Cardiac muscle cell (in vitro differentiated cells and primary cell): ENCODE measurements at regions not wholly inside any gene's neighbourhood (a gene's known extent, or its start where the extent isn't known, plus 50 kb on each side); places are given as distances from the start of the nearest gene placed in this dataset.
A peak's percentile ranks its signal among the peaks of the same experiment; 100 is the strongest.
"Not testable (repeated sequence)": the region's sequence is repeated elsewhere in the genome, so short reads cannot be mapped to it uniquely, and the experiment has no call there.

ENCODE experiments used
- DNase-seq, 2 donors: peaks; one replicate each; pipeline versions ENCODE4 v3.0.0 to v3.0.0-alpha.2; 2010 to 2017; ENCODE audit warnings: low read depth in 1 of 2, low spot score in 1 of 2
- H3K27ac ChIP-seq: fragments of 200-600 bp; sonication (generic); 2 replicates; pipeline ENCODE4 v1.5.1; 2016
- H3K27me3 ChIP-seq: fragments of 200-600 bp; sonication (generic); 2 replicates; pipeline ENCODE4 v1.6.0; 2016; ENCODE audit warnings: control low read depth
- H3K36me3 ChIP-seq: fragments of 200-600 bp; sonication (generic); 2 replicates; pipeline ENCODE4 v1.5.1; 2016; ENCODE audit warnings: control low read depth
- H3K4me1 ChIP-seq: fragments of 200-600 bp; sonication (generic); 2 replicates; pipeline ENCODE4 v1.8.1; 2017; ENCODE audit warnings: low read depth, mild to moderate bottlenecking, mixed run types
- H3K4me3 ChIP-seq: fragments of 200-600 bp; sonication (generic); 2 replicates; pipeline ENCODE4 v1.5.1; 2016; ENCODE audit warnings: mild to moderate bottlenecking
- H3K9me3 ChIP-seq: fragments of 200-600 bp; sonication (generic); 2 replicates; pipeline ENCODE4 v1.5.1; 2017; ENCODE audit warnings: low read depth, mild to moderate bottlenecking, control low read depth
- TF ChIP-seq, protein P1 (sequence below): IDR thresholded peaks from 2 replicates; pipeline ENCODE4 v1.5.1; 2012; ENCODE audit warnings: low read depth, mild to moderate bottlenecking, low read length

GRCh38 chr6:95879856-95880255 lies 135.9 kb upstream of the FUT9 start:
- no peak for DNase-seq
- H3K36me3 ChIP-seq: no peaks in the 10 kb centered on the region
- H3K4me1 ChIP-seq: peaks cover 3% of the 10 kb centered on the region
- H3K4me3 ChIP-seq: no peak overlapping the region
- no peaks in the 10 kb centered on the region for H3K27me3 ChIP-seq
- TF ChIP-seq, protein P1, sequence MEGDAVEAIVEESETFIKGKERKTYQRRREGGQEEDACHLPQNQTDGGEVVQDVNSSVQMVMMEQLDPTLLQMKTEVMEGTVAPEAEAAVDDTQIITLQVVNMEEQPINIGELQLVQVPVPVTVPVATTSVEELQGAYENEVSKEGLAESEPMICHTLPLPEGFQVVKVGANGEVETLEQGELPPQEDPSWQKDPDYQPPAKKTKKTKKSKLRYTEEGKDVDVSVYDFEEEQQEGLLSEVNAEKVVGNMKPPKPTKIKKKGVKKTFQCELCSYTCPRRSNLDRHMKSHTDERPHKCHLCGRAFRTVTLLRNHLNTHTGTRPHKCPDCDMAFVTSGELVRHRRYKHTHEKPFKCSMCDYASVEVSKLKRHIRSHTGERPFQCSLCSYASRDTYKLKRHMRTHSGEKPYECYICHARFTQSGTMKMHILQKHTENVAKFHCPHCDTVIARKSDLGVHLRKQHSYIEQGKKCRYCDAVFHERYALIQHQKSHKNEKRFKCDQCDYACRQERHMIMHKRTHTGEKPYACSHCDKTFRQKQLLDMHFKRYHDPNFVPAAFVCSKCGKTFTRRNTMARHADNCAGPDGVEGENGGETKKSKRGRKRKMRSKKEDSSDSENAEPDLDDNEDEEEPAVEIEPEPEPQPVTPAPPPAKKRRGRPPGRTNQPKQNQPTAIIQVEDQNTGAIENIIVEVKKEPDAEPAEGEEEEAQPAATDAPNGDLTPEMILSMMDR: no peak
- no peak overlapping the region for H3K27ac ChIP-seq
- H3K9me3 ChIP-seq: no peaks in the 10 kb centered on the region

GRCh38 chr6:95882371-95882770 lies 133.4 kb upstream of the FUT9 start:
- Histone ChIP-seq H3K4me3 (no peak overlapping the region), H3K4me1 (peaks cover 3% of the 10 kb centered on the region), H3K9me3 (no peaks in the 10 kb centered on the region), H3K27me3 (no peaks in the 10 kb centered on the region), H3K27ac (peak overlapping the region; percentile 26), H3K36me3 (no peaks in the 10 kb centered on the region)
- TF ChIP-seq, protein P1: no peak
- DNase-seq: peak in 1 of 2 donors; percentile 63

DNA sequence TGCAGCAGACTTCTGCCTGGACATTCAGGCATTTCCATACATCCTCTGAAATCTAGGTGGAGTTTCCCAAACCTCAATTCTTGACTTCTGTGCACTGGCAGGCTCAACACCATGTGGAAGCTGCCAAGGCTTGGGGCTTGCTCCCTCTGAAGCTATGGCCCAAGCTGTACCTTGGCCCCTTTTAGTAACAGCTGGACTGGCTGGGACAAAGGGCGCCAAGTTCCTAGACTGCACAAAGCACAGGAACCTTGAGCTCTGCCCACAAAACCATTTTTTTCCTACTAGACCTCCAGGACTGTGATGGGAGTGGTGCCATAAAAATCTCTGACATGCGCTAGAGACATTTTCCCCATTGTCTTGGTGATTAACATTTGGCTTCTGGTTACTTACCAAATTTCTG lies 127.1 kb upstream of the FUT9 start:
- not testable (repeated sequence) for DNase-seq, H3K27ac ChIP-seq, H3K36me3 ChIP-seq, H3K4me3 ChIP-seq, H3K9me3 ChIP-seq, H3K4me1 ChIP-seq, H3K27me3 ChIP-seq

- TF ChIP-seq, protein P1: no peak
- Histone ChIP-seq H3K4me3 (no peak overlapping the region), H3K4me1 (no peaks in the 10 kb centered on the region), H3K36me3 (no peaks in the 10 kb centered on the region), H3K27me3 (no peaks in the 10 kb centered on the region), H3K27ac (no peak overlapping the region), H3K9me3 (no peaks in the 10 kb centered on the region)
- no peak for DNase-seq
Observed at GRCh38 chr6:95905132-95905531, 110.6 kb upstream of the FUT9 start.

- no peaks in the 10 kb centered on the region for H3K4me1 ChIP-seq
- TF ChIP-seq, protein P1: no peak
- no peak for DNase-seq
- H3K27me3 ChIP-seq: no peaks in the 10 kb centered on the region
- no peaks in the 10 kb centered on the region for H3K36me3 ChIP-seq
- no peaks in the 10 kb centered on the region for H3K9me3 ChIP-seq
- no peak overlapping the region for H3K4me3 ChIP-seq
- no peak overlapping the region for H3K27ac ChIP-seq
Observed at GRCh38 chr6:95917034-95917433, 98.7 kb upstream of the FUT9 start.

DNA sequence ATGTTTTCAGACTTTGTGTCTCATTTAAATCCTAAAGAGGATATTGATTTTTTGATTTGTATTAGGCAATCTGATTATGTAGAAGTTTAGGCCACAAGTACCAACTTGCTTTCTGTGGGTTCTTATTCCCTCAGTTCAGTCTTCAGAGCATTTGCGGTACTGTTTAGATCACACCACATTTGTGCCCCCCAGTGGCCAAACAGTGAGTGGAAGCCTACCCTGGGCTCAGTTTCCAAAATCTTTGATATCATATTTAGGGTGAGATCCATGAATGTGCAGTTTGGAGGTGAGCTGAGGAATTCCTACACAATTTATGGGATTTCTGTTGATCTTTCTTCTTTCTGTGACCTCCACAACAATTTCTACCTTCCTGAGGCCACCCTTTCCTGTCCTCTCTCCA lies 92.3 kb upstream of the FUT9 start:
- H3K4me1 ChIP-seq: no peaks in the 10 kb centered on the region
- no peaks in the 10 kb centered on the region for H3K27me3 ChIP-seq
- TF ChIP-seq, protein P1: no peak
- no peak overlapping the region for H3K27ac ChIP-seq
- H3K4me3 ChIP-seq: no peak overlapping the region
- no peaks in the 10 kb centered on the region for H3K9me3 ChIP-seq
- peak in 1 of 2 donors; percentile 9 for DNase-seq
- no peaks in the 10 kb centered on the region for H3K36me3 ChIP-seq
